WTC11 (cell line): ENCODE measurements at regions not wholly inside any gene's neighbourhood (a gene's known extent, or its start where the extent isn't known, plus 50 kb on each side); places are given as distances from the start of the nearest gene placed in this dataset.

Experiments
- CBFB ChIP-seq: sonication (generic); formaldehyde crosslinking; IDR thresholded peaks from 2 replicates; pipeline ENCODE4 v1.8.1; 2022; ENCODE audit warnings: mild to moderate bottlenecking, low read depth, missing genetic modification reagents
- FOXK1 ChIP-seq: sonication (generic); formaldehyde crosslinking; IDR thresholded peaks from 2 replicates; pipeline ENCODE4 v1.8.0; 2022; ENCODE audit warnings: mild to moderate bottlenecking, moderate library complexity, missing genetic modification reagents
- GABPB1 ChIP-seq: sonication (generic); formaldehyde crosslinking; IDR thresholded peaks from 2 replicates; pipeline ENCODE4 v1.8.1; 2023; ENCODE audit warnings: mild to moderate bottlenecking, missing genetic modification reagents
- HMGXB4 ChIP-seq: sonication (generic); formaldehyde crosslinking; IDR thresholded peaks from 2 replicates; pipeline ENCODE4 v1.8.1; 2023; ENCODE audit warnings: mild to moderate bottlenecking, moderate library complexity, missing genetic modification reagents
- JUN ChIP-seq: sonication (generic); formaldehyde crosslinking; IDR thresholded peaks from 2 replicates; pipeline ENCODE4 v1.8.0; 2023; ENCODE audit warnings: mild to moderate bottlenecking, missing genetic modification reagents
- ZNF263 ChIP-seq: sonication (generic); formaldehyde crosslinking; IDR thresholded peaks from 2 replicates; pipeline ENCODE4 v1.8.1; 2022; ENCODE audit warnings: low read depth, mild to moderate bottlenecking, moderate library complexity, missing genetic modification reagents
- ZNF396 ChIP-seq: fragments of 250-450 bp; sonication (Bioruptor Pico); IDR thresholded peaks from 2 replicates; pipeline ENCODE4 v1.8.0; 2021; ENCODE audit warnings: mild to moderate bottlenecking, moderate library complexity, borderline replicate concordance
- TF ChIP-seq, protein P1 (sequence below): fragments of 200-600 bp; IDR thresholded peaks from 2 replicates; pipeline ENCODE4 v1.8.0; 2022; ENCODE audit warnings: antibody characterized with exemption
- TF ChIP-seq, protein P2 (sequence below): sonication (generic); formaldehyde crosslinking; IDR thresholded peaks from 2 replicates; pipeline ENCODE4 v1.8.0; 2022; ENCODE audit warnings: mild to moderate bottlenecking, missing genetic modification reagents
- TF ChIP-seq, protein P3 (sequence below): sonication (generic); formaldehyde crosslinking; IDR thresholded peaks from 2 replicates; pipeline ENCODE4 v1.8.1; 2022; ENCODE audit warnings: missing genetic modification reagents, borderline replicate concordance

GRCh38 chr7:136664537-136664936 lies 203.9 kb upstream of the CHRM2 start:
- no peak for TF ChIP-seq HMGXB4 (CRISPR knock-in tag)
- no peak for TF ChIP-seq CBFB
- TF ChIP-seq, protein P1, sequence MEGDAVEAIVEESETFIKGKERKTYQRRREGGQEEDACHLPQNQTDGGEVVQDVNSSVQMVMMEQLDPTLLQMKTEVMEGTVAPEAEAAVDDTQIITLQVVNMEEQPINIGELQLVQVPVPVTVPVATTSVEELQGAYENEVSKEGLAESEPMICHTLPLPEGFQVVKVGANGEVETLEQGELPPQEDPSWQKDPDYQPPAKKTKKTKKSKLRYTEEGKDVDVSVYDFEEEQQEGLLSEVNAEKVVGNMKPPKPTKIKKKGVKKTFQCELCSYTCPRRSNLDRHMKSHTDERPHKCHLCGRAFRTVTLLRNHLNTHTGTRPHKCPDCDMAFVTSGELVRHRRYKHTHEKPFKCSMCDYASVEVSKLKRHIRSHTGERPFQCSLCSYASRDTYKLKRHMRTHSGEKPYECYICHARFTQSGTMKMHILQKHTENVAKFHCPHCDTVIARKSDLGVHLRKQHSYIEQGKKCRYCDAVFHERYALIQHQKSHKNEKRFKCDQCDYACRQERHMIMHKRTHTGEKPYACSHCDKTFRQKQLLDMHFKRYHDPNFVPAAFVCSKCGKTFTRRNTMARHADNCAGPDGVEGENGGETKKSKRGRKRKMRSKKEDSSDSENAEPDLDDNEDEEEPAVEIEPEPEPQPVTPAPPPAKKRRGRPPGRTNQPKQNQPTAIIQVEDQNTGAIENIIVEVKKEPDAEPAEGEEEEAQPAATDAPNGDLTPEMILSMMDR: no peak
- no peak for TF ChIP-seq FOXK1
- TF ChIP-seq ZNF396 (CRISPR knock-in tag): no peak
- TF ChIP-seq, protein P2, sequence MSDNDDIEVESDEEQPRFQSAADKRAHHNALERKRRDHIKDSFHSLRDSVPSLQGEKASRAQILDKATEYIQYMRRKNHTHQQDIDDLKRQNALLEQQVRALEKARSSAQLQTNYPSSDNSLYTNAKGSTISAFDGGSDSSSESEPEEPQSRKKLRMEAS (CRISPR knock-in tag): no peak
- TF ChIP-seq, protein P3, sequence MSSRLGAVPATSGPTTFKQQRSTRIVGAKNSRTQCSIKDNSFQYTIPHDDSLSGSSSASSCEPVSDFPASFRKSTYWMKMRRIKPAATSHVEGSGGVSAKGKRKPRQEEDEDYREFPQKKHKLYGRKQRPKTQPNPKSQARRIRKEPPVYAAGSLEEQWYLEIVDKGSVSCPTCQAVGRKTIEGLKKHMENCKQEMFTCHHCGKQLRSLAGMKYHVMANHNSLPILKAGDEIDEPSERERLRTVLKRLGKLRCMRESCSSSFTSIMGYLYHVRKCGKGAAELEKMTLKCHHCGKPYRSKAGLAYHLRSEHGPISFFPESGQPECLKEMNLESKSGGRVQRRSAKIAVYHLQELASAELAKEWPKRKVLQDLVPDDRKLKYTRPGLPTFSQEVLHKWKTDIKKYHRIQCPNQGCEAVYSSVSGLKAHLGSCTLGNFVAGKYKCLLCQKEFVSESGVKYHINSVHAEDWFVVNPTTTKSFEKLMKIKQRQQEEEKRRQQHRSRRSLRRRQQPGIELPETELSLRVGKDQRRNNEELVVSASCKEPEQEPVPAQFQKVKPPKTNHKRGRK (CRISPR knock-in tag): no peak
- no peak for TF ChIP-seq GABPB1 (CRISPR knock-in tag)
- TF ChIP-seq JUN: no peak
- TF ChIP-seq ZNF263 (CRISPR knock-in tag): no peak
